A673 (cell line): ENCODE measurements at regions not wholly inside any gene's neighbourhood (a gene's known extent, or its start where the extent isn't known, plus 50 kb on each side); places are given as distances from the start of the nearest gene placed in this dataset.

Source experiments
- CTCF ChIP-seq: fragments of 300-800, 200-600 bp; sonication (generic); conservative IDR thresholded peaks from 2 replicates; pipeline ENCODE4 v1.5.1; 2017; ENCODE audit warnings: low read depth, mild to moderate bottlenecking, antibody characterized with exemption, low read length, moderate library complexity, mixed read lengths
- EZH2 ChIP-seq: fragments of 200-600 bp; sonication (generic); IDR thresholded peaks from 2 replicates; pipeline ENCODE4 v1.6.1; 2017; ENCODE audit warnings: borderline replicate concordance, low read depth, mild to moderate bottlenecking, mixed read lengths, antibody characterized with exemption, low read length; ENCODE audit not compliant: poor library complexity, severe bottlenecking

- TF ChIP-seq CTCF: no peak
- no peak for TF ChIP-seq EZH2
Observed at GRCh38 chr1:30637183-30637980, 86.0 kb downstream of the MATN1 start.
